Breast epithelium (tissue), 4 donors: ENCODE measurements at regions not wholly inside any gene's neighbourhood (a gene's known extent, or its start where the extent isn't known, plus 50 kb on each side); places are given as distances from the start of the nearest gene placed in this dataset.

Experiments used
- DNase-seq, 2 donors: peaks; one replicate each; pipeline ENCODE4 v3.0.0-alpha.2; 2019; ENCODE audit warnings: low spot score in 2 of 2
- H3K27ac ChIP-seq, 2 donors: fragments of 200-600 bp; sonication (generic) in 1 of 2; one replicate each; pipeline ENCODE4 v1.5.1; 2016 to 2019; ENCODE audit warnings: mild to moderate bottlenecking in 1 of 2
- H3K27me3 ChIP-seq, 2 donors: fragments of 200-600 bp; sonication (generic) in 1 of 2; one replicate each; pipeline versions ENCODE4 v1.5.1 to v1.6.0; 2017 to 2019; ENCODE audit warnings: control low read depth in 1 of 2, mild to moderate bottlenecking in 1 of 2
- H3K36me3 ChIP-seq: fragments of 200-600 bp; one replicate; pipeline ENCODE4 v1.5.1; 2019
- H3K4me1 ChIP-seq, 2 donors: fragments of 200-600 bp; sonication (generic); one replicate each; pipeline ENCODE4 v1.5.1; 2016 to 2019; ENCODE audit warnings: control low read depth in 1 of 2
- H3K4me3 ChIP-seq, 3 donors: fragments of 200-600 bp; sonication (generic); 1 replicate in 2 of 3; 2 replicates in 1 of 3; pipeline ENCODE4 v1.5.1; 2016 to 2019; ENCODE audit warnings: mild to moderate bottlenecking in 3 of 3, moderate library complexity in 2 of 3
- H3K9me3 ChIP-seq, 2 donors: fragments of 200-600 bp; sonication (generic) in 1 of 2; one replicate each; pipeline ENCODE4 v1.5.1; 2016 to 2019; ENCODE audit warnings: control low read depth in 1 of 2
- POLR2A ChIP-seq: fragments of 450-650 bp; IDR thresholded peaks from one replicate; pipeline ENCODE4 v1.6.1; 2016; ENCODE audit warnings: antibody characterized with exemption, mild to moderate bottlenecking, moderate library complexity
- POLR2AphosphoS5 ChIP-seq, 3 donors: sonication (generic); formaldehyde crosslinking; IDR thresholded peaks; one replicate each; pipeline ENCODE4 v1.6.1; 2017; ENCODE audit warnings: antibody characterized with exemption in 3 of 3
- intact Hi-C: fragments of 100-400 bp; cut with DNase I; formaldehyde crosslinking; loops from one replicate; pipeline ENCODE4 v1.15.1; 2023; ENCODE audit warnings: low total_unique reads
- TF ChIP-seq, protein P1 (sequence below), 3 donors: fragments of 450-650 bp; IDR thresholded peaks; one replicate each; pipeline ENCODE4 v1.5.1; 2016 to 2017; ENCODE audit warnings: antibody characterized with exemption in 3 of 3, mild to moderate bottlenecking in 3 of 3, moderate library complexity in 3 of 3

GRCh38 chr16:20225228-20225733 lies 102.0 kb downstream of the GP2 start:
- no peaks in the 10 kb centered on the region for H3K36me3 ChIP-seq
- no peaks in the 10 kb centered on the region for H3K4me1 ChIP-seq
- TF ChIP-seq, protein P1, sequence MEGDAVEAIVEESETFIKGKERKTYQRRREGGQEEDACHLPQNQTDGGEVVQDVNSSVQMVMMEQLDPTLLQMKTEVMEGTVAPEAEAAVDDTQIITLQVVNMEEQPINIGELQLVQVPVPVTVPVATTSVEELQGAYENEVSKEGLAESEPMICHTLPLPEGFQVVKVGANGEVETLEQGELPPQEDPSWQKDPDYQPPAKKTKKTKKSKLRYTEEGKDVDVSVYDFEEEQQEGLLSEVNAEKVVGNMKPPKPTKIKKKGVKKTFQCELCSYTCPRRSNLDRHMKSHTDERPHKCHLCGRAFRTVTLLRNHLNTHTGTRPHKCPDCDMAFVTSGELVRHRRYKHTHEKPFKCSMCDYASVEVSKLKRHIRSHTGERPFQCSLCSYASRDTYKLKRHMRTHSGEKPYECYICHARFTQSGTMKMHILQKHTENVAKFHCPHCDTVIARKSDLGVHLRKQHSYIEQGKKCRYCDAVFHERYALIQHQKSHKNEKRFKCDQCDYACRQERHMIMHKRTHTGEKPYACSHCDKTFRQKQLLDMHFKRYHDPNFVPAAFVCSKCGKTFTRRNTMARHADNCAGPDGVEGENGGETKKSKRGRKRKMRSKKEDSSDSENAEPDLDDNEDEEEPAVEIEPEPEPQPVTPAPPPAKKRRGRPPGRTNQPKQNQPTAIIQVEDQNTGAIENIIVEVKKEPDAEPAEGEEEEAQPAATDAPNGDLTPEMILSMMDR (IDR thresholded peaks at IDR 0.05), result no peak
- TF ChIP-seq POLR2A (no peak), POLR2AphosphoS5 (IDR thresholded peaks at IDR 0.05) (no peak)
- intact Hi-C loops, result no loop called here
- no peak overlapping the region for H3K27ac ChIP-seq
- DNase-seq, result no peak
- peaks cover 0 to 5% of the 10 kb centered on the region in 2 donors for H3K9me3 ChIP-seq
- H3K4me3 ChIP-seq, result no peak overlapping the region
- H3K27me3 ChIP-seq, result peaks cover 0 to 5% of the 10 kb centered on the region in 2 donors

- no peak overlapping the region for H3K27ac ChIP-seq
- no peak for DNase-seq
- intact Hi-C loops, result no loop called here
These were observed 106.1 kb downstream of the GP2 start for GRCh38 chr16:20221208-20221607.

DNA sequence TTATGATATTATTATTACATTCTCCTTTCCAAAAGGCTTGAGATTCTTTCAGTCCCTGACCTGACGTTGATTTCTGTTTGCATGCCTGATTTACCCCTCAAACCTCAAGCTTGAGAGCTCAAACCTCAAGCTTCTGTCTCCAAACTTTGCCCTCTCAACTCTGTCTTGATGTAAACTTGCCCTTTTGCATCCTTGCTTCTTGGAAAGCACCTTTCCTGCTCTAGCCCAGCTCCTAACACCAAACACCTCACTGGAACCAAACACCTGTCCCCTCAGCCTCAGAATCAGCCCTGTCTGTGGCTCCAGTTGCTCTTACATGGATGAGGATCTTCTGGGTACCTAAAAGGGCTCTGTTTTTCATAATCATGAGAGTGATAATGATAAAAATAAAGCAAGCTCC lies 109.2 kb downstream of the GP2 start:
- DNase-seq, result no peak
- peaks cover 0 to 5% of the 10 kb centered on the region in 2 donors for H3K27me3 ChIP-seq
- intact Hi-C loops, result no loop called here
- TF ChIP-seq, protein P1 (IDR thresholded peaks at IDR 0.05), result no peak
- no peak for TF ChIP-seq POLR2AphosphoS5 (IDR thresholded peaks at IDR 0.05)
- no peak for TF ChIP-seq POLR2A
- H3K4me3 ChIP-seq, result no peak overlapping the region
- peaks cover 0 to 7% of the 10 kb centered on the region in 2 donors for H3K9me3 ChIP-seq
- H3K36me3 ChIP-seq, result no peaks in the 10 kb centered on the region
- no peak overlapping the region for H3K27ac ChIP-seq
- H3K4me1 ChIP-seq, result no peaks in the 10 kb centered on the region

More at GRCh38 chr16:20221208-20221607, 106.1 kb downstream of the GP2 start:
- Histone ChIP-seq H3K4me1 (no peaks in the 10 kb centered on the region), H3K4me3 (no peak overlapping the region), H3K27me3 (peaks cover 0 to 5% of the 10 kb centered on the region in 2 donors), H3K36me3 (no peaks in the 10 kb centered on the region), H3K9me3 (peaks cover 0 to 2% of the 10 kb centered on the region in 2 donors)
- no peak for TF ChIP-seq POLR2A
- TF ChIP-seq, protein P1 (IDR thresholded peaks at IDR 0.05), result no peak
- no peak for TF ChIP-seq POLR2AphosphoS5 (IDR thresholded peaks at IDR 0.05)

DNA sequence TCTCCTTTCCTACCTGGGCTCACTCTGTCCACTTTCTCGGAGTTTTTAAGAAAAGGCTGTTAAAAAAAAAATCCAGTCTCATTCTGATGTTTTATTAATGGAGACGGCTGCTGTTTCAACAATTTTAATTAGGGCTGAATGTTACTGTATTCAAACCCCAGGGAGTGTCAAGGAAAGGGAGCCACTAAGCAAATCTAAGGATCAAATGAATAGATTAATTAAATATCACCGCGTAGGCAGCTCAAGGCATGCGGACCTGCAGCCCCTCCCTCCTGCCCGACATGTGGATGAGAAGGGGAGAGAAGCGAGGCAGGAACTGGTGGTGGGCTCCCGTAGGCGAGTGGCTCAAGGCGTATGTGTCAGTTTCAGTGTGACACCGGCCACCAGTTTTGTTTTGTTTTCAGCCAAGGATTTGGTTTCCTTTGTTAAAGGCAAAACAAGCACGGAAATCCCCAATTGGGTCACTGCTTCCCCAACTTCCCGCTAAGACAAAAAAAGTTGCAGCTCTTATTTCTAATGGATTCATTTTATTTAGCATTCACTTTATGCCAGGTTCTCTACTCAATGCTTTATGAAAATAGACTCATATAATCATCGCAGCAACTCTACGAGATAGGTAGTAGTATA lies 110.6 kb downstream of the GP2 start:
- H3K27ac ChIP-seq, result no peak overlapping the region
- no peaks in the 10 kb centered on the region for H3K36me3 ChIP-seq
- intact Hi-C loops, result no loop called here
- peaks cover 0 to 5% of the 10 kb centered on the region in 2 donors for H3K27me3 ChIP-seq
- peak overlapping the region in 2 of 3 donors; percentile 1 to 12 for H3K4me3 ChIP-seq
- peaks cover 0 to 7% of the 10 kb centered on the region in 2 donors for H3K9me3 ChIP-seq
- TF ChIP-seq POLR2AphosphoS5 (IDR thresholded peaks at IDR 0.05) (no peak), POLR2A (no peak)
- TF ChIP-seq, protein P1 (IDR thresholded peaks at IDR 0.05), result no peak
- no peak for DNase-seq
- no peaks in the 10 kb centered on the region for H3K4me1 ChIP-seq

GRCh38 chr16:20214401-20214800 lies 112.9 kb downstream of the GP2 start:
- no peak for DNase-seq
- intact Hi-C loops, result no loop called here
- H3K4me1 ChIP-seq, result no peaks in the 10 kb centered on the region
- no peak overlapping the region for H3K4me3 ChIP-seq
- H3K27me3 ChIP-seq, result no peaks in the 10 kb centered on the region
- peaks cover 0 to 7% of the 10 kb centered on the region in 2 donors for H3K9me3 ChIP-seq
- TF ChIP-seq, protein P1 (IDR thresholded peaks at IDR 0.05), result no peak
- TF ChIP-seq POLR2AphosphoS5 (IDR thresholded peaks at IDR 0.05), result no peak
- TF ChIP-seq POLR2A, result no peak
- no peaks in the 10 kb centered on the region for H3K36me3 ChIP-seq
- H3K27ac ChIP-seq, result no peak overlapping the region
